SK-N-SH (cell line): ENCODE measurements at regions not wholly inside any gene's neighbourhood (a gene's known extent, or its start where the extent isn't known, plus 50 kb on each side); places are given as distances from the start of the nearest gene placed in this dataset.

Source experiments
- CTCF ChIA-PET: fragments of 300-600, 350-600 bp; formaldehyde crosslinking; extraction: SDS; loops from one replicate; lab custom pipeline; 2021; lab: Yijun Ruan, JAX
- POLR2A ChIA-PET: fragments of 350-600 bp; sonication (Branson Sonifier 250); formaldehyde crosslinking; extraction: SDS; loops from one replicate; lab custom pipeline; 2020; ENCODE audit warnings: antibody characterized with exemption, inconsistent platforms; lab: Yijun Ruan, JAX
- DNase-seq: peaks from one replicate; pipeline ENCODE4 v3.0.0; 2012
- H2AFZ ChIP-seq: fragments of 200-600 bp; sonication (generic); 2 replicates; pipeline ENCODE4 v1.8.1; 2016; ENCODE audit warnings: antibody characterized with exemption, mild to moderate bottlenecking, low read depth
- H3F3A ChIP-seq: fragments of 200-600 bp; sonication (generic); replicated peaks from 2 replicates; pipeline ENCODE3; 2016; ENCODE audit warnings: antibody characterized with exemption, mild to moderate bottlenecking; ENCODE audit not compliant: insufficient read depth
- H3K27ac ChIP-seq, 2 experiments: fragments of 200-500 bp in 1 of 2; fragments of 200-600 bp in 1 of 2; sonication (Bioruptor generic) in 1 of 2; sonication (generic), shearing (Covaris generic) in 1 of 2; 2 replicates each; pipeline versions ENCODE4 v1.5.1 to v1.6.1; 2014 to 2016; ENCODE audit warnings: low read depth in 2 of 2, inconsistent platforms in 1 of 2, low read length in 1 of 2, mild to moderate bottlenecking in 1 of 2, mixed read lengths in 1 of 2
- H3K27me3 ChIP-seq: fragments of 200-600 bp; sonication (generic), shearing (Covaris generic); 2 replicates; pipeline ENCODE4 v1.6.1; 2016; ENCODE audit warnings: mixed run types; ENCODE audit not compliant: insufficient read depth
- H3K36me3 ChIP-seq, 2 experiments: fragments of 200-500 bp in 1 of 2; fragments of 200-600 bp in 1 of 2; sonication (Bioruptor generic) in 1 of 2; sonication (generic) in 1 of 2; replicated peaks in 1 of 2; 2 replicates each; pipeline versions ENCODE3 to v1.5.1; 2014 to 2016; ENCODE audit warnings: low read length in 1 of 2, mild to moderate bottlenecking in 1 of 2; ENCODE audit not compliant: insufficient read depth in 2 of 2, control insufficient read depth in 1 of 2
- H3K4me1 ChIP-seq, 2 experiments: fragments of 200-500 bp in 1 of 2; fragments of 200-600 bp in 1 of 2; sonication (Bioruptor generic) in 1 of 2; sonication (generic), shearing (Covaris generic) in 1 of 2; 2 replicates each; pipeline versions ENCODE4 v1.5.1 to v1.6.1; 2014 to 2016; ENCODE audit warnings: low read depth in 1 of 2, low read length in 1 of 2, mixed run types in 1 of 2; ENCODE audit not compliant: insufficient read depth in 2 of 2, control insufficient read depth in 1 of 2
- H3K4me2 ChIP-seq: fragments of 200-600 bp; sonication (generic), shearing (Covaris generic); 2 replicates; pipeline ENCODE4 v1.6.1; 2017; ENCODE audit warnings: mixed run types
- H3K4me3 ChIP-seq, 2 experiments: fragments of 200-500 bp in 1 of 2; fragments of 200-600 bp in 1 of 2; sonication (Bioruptor generic) in 1 of 2; sonication (generic), shearing (Covaris generic) in 1 of 2; 2 replicates each; pipeline versions ENCODE4 v1.5.1 to v1.8.1; 2014 to 2016; ENCODE audit warnings: low read depth in 2 of 2, inconsistent platforms in 1 of 2, low read length in 1 of 2, mild to moderate bottlenecking in 1 of 2, mixed read lengths in 1 of 2, moderate library complexity in 1 of 2
- H3K79me2 ChIP-seq: fragments of 200-600 bp; sonication (generic); 2 replicates; pipeline ENCODE4 v1.8.1; 2017; ENCODE audit warnings: mild to moderate bottlenecking; ENCODE audit not compliant: insufficient read depth
- H3K9ac ChIP-seq: fragments of 200-600 bp; sonication (generic); 2 replicates; pipeline ENCODE4 v1.6.1; 2017; ENCODE audit warnings: mixed run types
- H3K9me2 ChIP-seq: fragments of 200-600 bp; sonication (generic); 2 replicates; pipeline ENCODE4 v1.6.1; 2017; ENCODE audit warnings: mixed run types
- H3K9me3 ChIP-seq: fragments of 200-600 bp; sonication (generic); 2 replicates; pipeline ENCODE4 v1.6.1; 2017; ENCODE audit warnings: mixed run types, mild to moderate bottlenecking, moderate library complexity
- H4K20me1 ChIP-seq: fragments of 200-600 bp; sonication (generic); 2 replicates; pipeline ENCODE4 v1.6.1; 2017; ENCODE audit warnings: mild to moderate bottlenecking, mixed run types; ENCODE audit not compliant: insufficient read depth
- EZH2phosphoT487 ChIP-seq: fragments of 200-600 bp; sonication (generic); IDR thresholded peaks from 2 replicates; pipeline ENCODE4 v1.6.1; 2017; ENCODE audit warnings: low read depth, mixed run types, mild to moderate bottlenecking, antibody characterized with exemption, moderate library complexity, borderline replicate concordance
- FOXJ3 ChIP-seq: sonication (generic); formaldehyde crosslinking; IDR thresholded peaks from 2 replicates; pipeline ENCODE4 v1.5.1; 2020; ENCODE audit warnings: mild to moderate bottlenecking, missing genetic modification reagents
- GATA2 ChIP-seq: sonication (generic); formaldehyde crosslinking; IDR thresholded peaks from 2 replicates; pipeline ENCODE4 v1.5.0; 2020; ENCODE audit warnings: mild to moderate bottlenecking, missing genetic modification reagents
- JUND ChIP-seq: IDR thresholded peaks from 2 replicates; pipeline ENCODE4 v1.4.0; 2012
- MAX ChIP-seq: IDR thresholded peaks from 2 replicates; pipeline ENCODE4 v1.4.0; 2012; ENCODE audit warnings: low read depth
- MEF2A ChIP-seq: IDR thresholded peaks from 2 replicates; pipeline ENCODE4 v1.4.0; 2012; ENCODE audit warnings: low read depth, borderline replicate concordance
- MXI1 ChIP-seq: IDR thresholded peaks from 2 replicates; pipeline ENCODE4 v1.6.1; 2012; ENCODE audit warnings: mild to moderate bottlenecking, low read depth, low read length, improper control_type of control experiment
- NRF1 ChIP-seq: IDR thresholded peaks from 2 replicates; pipeline ENCODE4 v1.6.1; 2012; ENCODE audit warnings: low read depth, mild to moderate bottlenecking, low read length
- PBX3 ChIP-seq: IDR thresholded peaks from 2 replicates; pipeline ENCODE4; 2012
- RFX5 ChIP-seq: IDR thresholded peaks from 2 replicates; pipeline ENCODE4 v1.6.1; 2012; ENCODE audit warnings: mild to moderate bottlenecking, improper control_type of control experiment, low read length
- RXRA ChIP-seq: IDR thresholded peaks from 2 replicates; pipeline ENCODE4 v1.4.0; 2012; ENCODE audit warnings: low read depth, mild to moderate bottlenecking, borderline replicate concordance
- SIN3A ChIP-seq: IDR thresholded peaks from 2 replicates; pipeline ENCODE4 v1.6.1; 2012; ENCODE audit warnings: low read depth, mild to moderate bottlenecking, low read length, moderate library complexity, borderline replicate concordance
- SMC3 ChIP-seq: IDR thresholded peaks from 2 replicates; pipeline ENCODE4 v1.6.1; 2012; ENCODE audit warnings: low read depth, low read length, improper control_type of control experiment
- TAF1 ChIP-seq: IDR thresholded peaks from 2 replicates; pipeline ENCODE4 v1.6.1; 2012; ENCODE audit warnings: low read depth, mild to moderate bottlenecking, low read length, moderate library complexity, borderline replicate concordance
- WGBS: methylation state at CpG from one replicate; pipeline ENCODE4 v1.1.6; 2017; ENCODE audit warnings: low lambda C conversion rate; 5-methylcytosine and 5-hydroxymethylcytosine counted together

GRCh38 chr9:20139763-20140290, 351.0 kb upstream of the SLC24A2 start:
- H3K9ac ChIP-seq: no peak overlapping the region
- ChIA-PET POLR2A (no interaction called here), CTCF (interaction anchor here (0.7 to 1.3 kb wide), 5 partner anchors 10 to 668 kb away, joined by 3 to 5 read pairs (median 3); no protein-coding TSS in a partner anchor)
- no peaks in the 10 kb centered on the region for H3K36me3 ChIP-seq
- H3F3A ChIP-seq: no peaks in the 10 kb centered on the region
- H3K79me2 ChIP-seq: no peaks in the 10 kb centered on the region
- H3K4me1 ChIP-seq: no peaks in the 10 kb centered on the region; a peak in 1 of 4 replicates
- H3K27me3 ChIP-seq: no peaks in the 10 kb centered on the region
- no peak overlapping the region for H2AFZ ChIP-seq
- DNase-seq: no peak
- TF ChIP-seq NRF1 (no peak), MAX (no peak), MEF2A (no peak)
- H3K27ac ChIP-seq: no peak overlapping the region
- H3K9me2 ChIP-seq: no peaks in the 10 kb centered on the region
- no peak overlapping the region for H3K4me3 ChIP-seq
- 73% methylated on average over 9 of the region's 9 CpGs for WGBS
- no peaks in the 10 kb centered on the region for H4K20me1 ChIP-seq
- H3K4me2 ChIP-seq: no peak overlapping the region
- no peaks in the 10 kb centered on the region for H3K9me3 ChIP-seq

GRCh38 chr9:20138841-20139240, 350.0 kb upstream of the SLC24A2 start:
- Histone ChIP-seq H3K36me3 (no peaks in the 10 kb centered on the region), H3K27me3 (no peaks in the 10 kb centered on the region), H3K4me2 (no peak overlapping the region), H3F3A (no peaks in the 10 kb centered on the region), H4K20me1 (no peaks in the 10 kb centered on the region), H2AFZ (no peak overlapping the region), H3K4me1 (no peaks in the 10 kb centered on the region; a peak in 1 of 4 replicates), H3K79me2 (no peaks in the 10 kb centered on the region), H3K9ac (no peak overlapping the region), H3K9me2 (no peaks in the 10 kb centered on the region), H3K9me3 (no peaks in the 10 kb centered on the region), H3K4me3 (no peak overlapping the region), H3K27ac (no peak overlapping the region)
- no peak for DNase-seq
- CTCF ChIA-PET: interaction anchor here (1.1 to 1.4 kb wide), 3 partner anchors 17 to 667 kb away, joined by 3 to 5 read pairs (median 3); no protein-coding TSS in a partner anchor
- 44% methylated on average over 4 of the region's 4 CpGs for WGBS
- TF ChIP-seq MEF2A (no peak), JUND (no peak), FOXJ3 (no peak), RFX5 (no peak), SIN3A (no peak), PBX3 (no peak), EZH2phosphoT487 (no peak), SMC3 (no peak), MXI1 (no peak), TAF1 (no peak), RXRA (no peak), GATA2 (no peak)
- POLR2A ChIA-PET: no interaction called here
